GM19467 (cell line): ENCODE measurements at regions not wholly inside any gene's neighbourhood (a gene's known extent, or its start where the extent isn't known, plus 50 kb on each side); places are given as distances from the start of the nearest gene placed in this dataset.
A peak's percentile ranks its signal among the peaks of the same experiment; 100 is the strongest.
"Not testable (repeated sequence)": the region's sequence is repeated elsewhere in the genome, so short reads cannot be mapped to it uniquely, and the experiment has no call there.

Experiments used
- ATAC-seq: cut with Tn5 transposase; IDR thresholded peaks from one replicate; pipeline ENCODE4 v1.9.1; 2021; ENCODE audit warnings: mild to moderate bottlenecking, moderate library complexity; ENCODE audit not compliant: unreplicated experiment

- no peak for ATAC-seq
These were observed 341.8 kb upstream of the GJE1 start for GRCh38 chr6:141790921-141791320.

- no peak for ATAC-seq
These were observed 344.6 kb upstream of the GJE1 start for GRCh38 chr6:141788096-141788495.

- ATAC-seq = no peak
These were observed 349.1 kb upstream of the GJE1 start for GRCh38 chr6:141783585-141783984.

GRCh38 chr6:141780296-141780695 is 352.4 kb upstream of the GJE1 start:
- no peak for ATAC-seq

- ATAC-seq = no peak
These were observed 368.3 kb upstream of the GJE1 start for GRCh38 chr6:141764388-141764787.

GRCh38 chr6:141758430-141758829 is 374.3 kb upstream of the GJE1 start:
- ATAC-seq = no peak

GRCh38 chr6:141753180-141753579 is 379.5 kb upstream of the GJE1 start:
- no peak for ATAC-seq

GRCh38 chr6:141752677-141753076 is 380.0 kb upstream of the GJE1 start:
- ATAC-seq = peak; percentile 66

GRCh38 chr6:141746324-141746723 is 386.4 kb upstream of the GJE1 start:
- not testable (repeated sequence) for ATAC-seq

GRCh38 chr6:141744971-141745370 is 387.8 kb upstream of the GJE1 start:
- ATAC-seq = no peak

GRCh38 chr6:141744194-141744925 is 388.4 kb upstream of the GJE1 start:
- ATAC-seq = no peak

- ATAC-seq = no peak
These were observed 396.6 kb upstream of the GJE1 start for GRCh38 chr6:141736104-141736503.

GRCh38 chr6:141735126-141735525 is 397.6 kb upstream of the GJE1 start:
- no peak for ATAC-seq

- no peak for ATAC-seq
These were observed 398.5 kb upstream of the GJE1 start for GRCh38 chr6:141734071-141734840.

- ATAC-seq = no peak
These were observed 403.6 kb upstream of the GJE1 start for GRCh38 chr6:141729146-141729545.

GRCh38 chr6:141728330-141728729 is 404.4 kb upstream of the GJE1 start:
- no peak for ATAC-seq

GRCh38 chr6:141726248-141726647 is 406.5 kb upstream of the GJE1 start:
- ATAC-seq = no peak

GRCh38 chr6:141724731-141725130 is 408.0 kb upstream of the GJE1 start:
- no peak for ATAC-seq

GRCh38 chr6:141719476-141719875 is 413.2 kb upstream of the GJE1 start:
- no peak for ATAC-seq

- ATAC-seq = no peak
These were observed 427.3 kb upstream of the GJE1 start for GRCh38 chr6:141705431-141705830.

- no peak for ATAC-seq
These were observed 428.6 kb upstream of the GJE1 start for GRCh38 chr6:141704151-141704550.

- no peak for ATAC-seq
These were observed 431.0 kb upstream of the GJE1 start for GRCh38 chr6:141701732-141702131.
